K562 (cell line): ENCODE measurements at regions not wholly inside any gene's neighbourhood (a gene's known extent, or its start where the extent isn't known, plus 50 kb on each side); places are given as distances from the start of the nearest gene placed in this dataset.

Experiments used
- ATAC-seq: fragments of 200-7000 bp; cut with Tn5 transposase; 3 replicates; pipeline ENCODE4 v1.9.1; 2020; ENCODE audit warnings: moderate library complexity
- BruUV-seq: library from RNA; stranded (reverse); fragments of 400-500 nt; replicated peaks from 2 replicates; lab custom pipeline; 2021; lab: Mats Ljungman, UMichigan
- CTCF ChIA-PET: fragments of 300-600 bp; formaldehyde crosslinking; extraction: SDS; loops from one replicate; lab custom pipeline; 2021; ENCODE audit warnings: low intra/inter-chr PET ratio; lab: Yijun Ruan, JAX
- POLR2A ChIA-PET: fragments of 300-600, 350-650 bp; sonication (Branson Sonifier 250); formaldehyde crosslinking; extraction: SDS; loops from one replicate; lab custom pipeline; 2021; ENCODE audit warnings: antibody characterized with exemption, inconsistent platforms; lab: Yijun Ruan, JAX
- DNase-seq, 4 experiments: peaks; one replicate each; pipeline versions ENCODE4 v3.0.0 to v3.0.0-alpha.2; 2011 to 2018; ENCODE audit warnings: low spot score in 3 of 4, mixed read lengths in 3 of 4; ENCODE audit errors: extremely low read depth in 1 of 4
- FAIRE-seq: peaks from 2 replicates; lab custom pipeline; 2011; peaks lifted over from hg19 to GRCh38; lab: Jason Lieb, UNC
- H2AFZ ChIP-seq: 2 replicates; pipeline ENCODE4 v1.6.0; 2011; ENCODE audit warnings: low read depth, low read length, control low read depth, inconsistent platforms
- H3K27ac ChIP-seq: fragments of 200-600 bp; 3 replicates; pipeline ENCODE4 v1.8.0; 2011; ENCODE audit warnings: low read depth, mild to moderate bottlenecking, control low read depth, inconsistent platforms, low read length, moderate library complexity, mixed read lengths; ENCODE audit errors: extremely low read depth
- H3K27me3 ChIP-seq, 2 experiments: fragments of 300-600 bp in 1 of 2; 2 replicates in 1 of 2; 3 replicates in 1 of 2; pipeline versions ENCODE4 v1.6.0 to v1.8.0; 2011; ENCODE audit warnings: inconsistent platforms in 2 of 2, low read length in 2 of 2, mild to moderate bottlenecking in 1 of 2, mixed read lengths in 1 of 2, moderate library complexity in 1 of 2; ENCODE audit not compliant: control insufficient read depth in 2 of 2, insufficient read depth in 2 of 2
- H3K36me3 ChIP-seq: fragments of 300-600 bp; 3 replicates; pipeline ENCODE4 v1.8.0; 2011; ENCODE audit warnings: mild to moderate bottlenecking, low read length, inconsistent platforms; ENCODE audit not compliant: control insufficient read depth, insufficient read depth
- H3K4me1 ChIP-seq, 2 experiments: fragments of 200-600 bp in 1 of 2; replicated peaks in 1 of 2; 2 replicates in 1 of 2; 3 replicates in 1 of 2; pipeline versions ENCODE4 v1.5.1 to v1.8.0; 2011; ENCODE audit warnings: inconsistent platforms in 2 of 2, low read length in 2 of 2, mild to moderate bottlenecking in 1 of 2, mixed read lengths in 1 of 2, moderate library complexity in 1 of 2; ENCODE audit not compliant: control insufficient read depth in 2 of 2, insufficient read depth in 2 of 2
- H3K4me2 ChIP-seq: 2 replicates; pipeline ENCODE4 v1.6.1; 2011; ENCODE audit warnings: low read length, control low read depth, inconsistent platforms, mixed read lengths; ENCODE audit not compliant: insufficient read depth
- H3K4me3 ChIP-seq: fragments of 200-600 bp; sonication (generic), shearing (Covaris generic); 2 replicates; pipeline ENCODE4 v1.5.1; 2016; ENCODE audit warnings: control low read depth, inconsistent platforms
- H3K79me2 ChIP-seq: fragments of 200-600 bp; 3 replicates; pipeline ENCODE4 v1.8.0; 2011; ENCODE audit warnings: low read length, inconsistent platforms; ENCODE audit not compliant: control insufficient read depth, insufficient read depth
- H3K9ac ChIP-seq, 2 experiments: 2 replicates each; pipeline versions ENCODE4 v1.6.0 to v1.6.1; 2011; ENCODE audit warnings: low read depth in 2 of 2, low read length in 2 of 2, control low read depth in 1 of 2, inconsistent platforms in 1 of 2, mild to moderate bottlenecking in 1 of 2, mixed read lengths in 1 of 2; ENCODE audit not compliant: insufficient read depth in 1 of 2
- H3K9me1 ChIP-seq: one replicate; pipeline ENCODE4 v1.6.0; 2011; ENCODE audit warnings: inconsistent platforms, mild to moderate bottlenecking, low read length, moderate library complexity; ENCODE audit not compliant: control insufficient read depth, insufficient read depth
- H3K9me3 ChIP-seq: replicated peaks from 2 replicates; pipeline ENCODE4 v1.5.1; 2011; ENCODE audit warnings: low read depth, low read length, inconsistent platforms; ENCODE audit not compliant: control insufficient read depth, insufficient read depth
- H4K20me1 ChIP-seq: replicated peaks from 2 replicates; pipeline ENCODE4 v1.6.1; 2011; ENCODE audit warnings: low read length, inconsistent platforms, mixed read lengths; ENCODE audit not compliant: control insufficient read depth, insufficient read depth
- CCNT2 ChIP-seq: IDR thresholded peaks from 2 replicates; pipeline ENCODE4 v1.6.1; 2011; ENCODE audit warnings: borderline replicate concordance, low read depth, mild to moderate bottlenecking, moderate library complexity, mixed read lengths, low read length; ENCODE audit not compliant: insufficient read length; ENCODE audit errors: extremely low read depth
- ELF1 ChIP-seq: fragments of 200-800 bp; sonication (Bioruptor generic); IDR thresholded peaks from 2 replicates; pipeline ENCODE4 v1.6.1; 2016; ENCODE audit warnings: missing genetic modification characterization, missing compliant biosample characterization
- EP400 ChIP-seq: fragments of 450-650 bp; IDR thresholded peaks from 2 replicates; pipeline ENCODE4 v1.6.1; 2017; ENCODE audit warnings: antibody characterized with exemption, mild to moderate bottlenecking, moderate library complexity
- ETV6 ChIP-seq, 3 experiments: fragments of 150-350 bp in 1 of 3; sonication (generic) in 1 of 3; formaldehyde crosslinking in 1 of 3; IDR thresholded peaks; 2 replicates each; pipeline versions ENCODE4 v1.6.1 to v1.8.0; 2014 to 2022; ENCODE audit warnings: borderline replicate concordance in 2 of 3, low read depth in 2 of 3, antibody characterized with exemption in 1 of 3, low read length in 1 of 3, mild to moderate bottlenecking in 1 of 3, missing genetic modification reagents in 1 of 3
- GATA2 ChIP-seq: sonication (generic); formaldehyde crosslinking; IDR thresholded peaks from 2 replicates; pipeline ENCODE4 v1.4.0; 2020; ENCODE audit warnings: mild to moderate bottlenecking, missing genetic modification reagents
- GTF2F1 ChIP-seq: IDR thresholded peaks from 2 replicates; pipeline ENCODE4 v1.6.1; 2011; ENCODE audit warnings: low read depth, low read length, improper control_type of control experiment
- HDAC6 ChIP-seq: IDR thresholded peaks from 2 replicates; pipeline ENCODE4 v1.6.1; 2012; ENCODE audit warnings: low read depth, mild to moderate bottlenecking, control low read depth, inconsistent platforms, low read length, moderate library complexity
- NR2F6 ChIP-seq: fragments of 450-650 bp; formaldehyde crosslinking; IDR thresholded peaks from 2 replicates; pipeline ENCODE4 v1.4.0; 2020; ENCODE audit warnings: mild to moderate bottlenecking
- OTX1 ChIP-seq: fragments of 450-650 bp; formaldehyde crosslinking; IDR thresholded peaks from 2 replicates; pipeline ENCODE4 v1.4.0; 2022; ENCODE audit warnings: mild to moderate bottlenecking
- PCBP2 ChIP-seq: fragments of 200-400 bp; formaldehyde crosslinking; IDR thresholded peaks from 2 replicates; pipeline ENCODE4 v1.6.1; 2018; ENCODE audit warnings: low read length, low read depth, mild to moderate bottlenecking, moderate library complexity; ENCODE audit not compliant: poor library complexity, severe bottlenecking
- RHOXF2B ChIP-seq: fragments of 250-450 bp; sonication (Bioruptor Pico); conservative IDR thresholded peaks from 2 replicates; pipeline ENCODE4 v1.5.1; 2021
- ZNF140 ChIP-seq: fragments of 250-450 bp; sonication (Bioruptor Pico); IDR thresholded peaks from 2 replicates; pipeline ENCODE4 v1.8.0; 2021; ENCODE audit warnings: moderate library complexity, mild to moderate bottlenecking, inconsistent platforms
- ZNF239 ChIP-seq: fragments of 250-450 bp; sonication (Bioruptor Pico); IDR thresholded peaks from 2 replicates; pipeline ENCODE4 v1.4.0; 2020; ENCODE audit warnings: mild to moderate bottlenecking
- ZNF444 ChIP-seq: fragments of 250-450 bp; sonication (Bioruptor Pico); IDR thresholded peaks from 2 replicates; pipeline ENCODE4 v1.4.0; 2020; ENCODE audit warnings: mild to moderate bottlenecking, moderate library complexity
- ZNF79 ChIP-seq: fragments of 250-450 bp; sonication (Bioruptor Pico); IDR thresholded peaks from 2 replicates; pipeline ENCODE4 v1.4.0; 2020; ENCODE audit warnings: low read depth, mild to moderate bottlenecking, moderate library complexity
- WGBS: fragments of 100-300 bp; shearing (Covaris generic); methylation state at CpG from one replicate; pipeline ENCODE4 v1.1.6; 2016; ENCODE audit warnings: low coverage, mixed read lengths; ENCODE audit not compliant: insufficient coverage; ENCODE audit errors: missing lambda C conversion rate; 5-methylcytosine and 5-hydroxymethylcytosine counted together
- in situ Hi-C: fragments of 300-500 bp; cut with MboI; formaldehyde crosslinking; loops from 4 replicates; pipeline ENCODE4 v1.15.0; 2018; ENCODE audit warnings: inconsistent platforms, mixed read lengths
- intact Hi-C: fragments of 100-400 bp; cut with micrococcal nuclease; formaldehyde crosslinking; loops from 2 replicates; pipeline ENCODE4 v1.14.2; 2022
- TF ChIP-seq, protein P1 (sequence below): sonication (generic); formaldehyde crosslinking; IDR thresholded peaks from 2 replicates; pipeline ENCODE4 v1.8.1; 2022; ENCODE audit warnings: missing genetic modification reagents

DNA sequence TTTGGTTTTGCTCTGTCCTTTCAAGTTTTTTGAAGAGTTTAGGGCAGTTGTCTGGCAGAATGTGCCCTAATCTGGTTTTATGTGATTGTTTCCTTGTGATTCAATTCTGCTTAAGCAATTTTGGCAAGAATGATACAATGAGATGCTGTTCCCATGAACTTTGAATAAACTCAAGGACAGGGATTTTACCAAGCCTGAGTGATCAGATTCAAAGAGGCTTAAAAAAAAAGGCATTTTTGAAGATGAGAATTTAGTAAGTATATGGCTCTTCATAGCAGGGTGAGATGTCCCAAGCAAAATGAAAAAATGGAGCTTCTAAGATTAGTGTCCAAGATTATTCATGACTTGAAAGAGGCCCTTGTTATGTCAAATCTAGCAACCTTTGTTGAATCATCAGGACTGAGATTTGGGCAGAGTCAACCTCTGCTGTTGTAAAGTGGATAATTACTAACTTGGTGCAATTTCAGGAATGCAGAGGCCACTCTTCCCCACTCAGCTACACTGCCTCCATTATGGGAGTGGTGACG lies 180.6 kb upstream of the NUDT4 start:
- intact Hi-C loops: no loop called here
- ChIA-PET POLR2A (interaction anchor here (1.1 kb wide), 1 partner anchor 16 kb away, joined by 4 read pairs; no protein-coding TSS in a partner anchor), CTCF (no interaction called here)
- FAIRE-seq: no peak
- in situ Hi-C loops: no loop called here
- Histone ChIP-seq H3K4me1 (peaks cover 0 to 13% of the 10 kb centered on the region in 2 experiments; a peak in 3 of 5 replicates), H2AFZ (no peak overlapping the region), H3K9me1 (no peaks in the 10 kb centered on the region), H4K20me1 (no peaks in the 10 kb centered on the region), H3K9ac (no peak overlapping the region), H3K27ac (no peak overlapping the region), H3K4me2 (no peak overlapping the region), H3K9me3 (peaks cover 5% of the 10 kb centered on the region), H3K4me3 (no peak overlapping the region), H3K79me2 (no peaks in the 10 kb centered on the region), H3K27me3 (peaks cover 0 to 4% of the 10 kb centered on the region in 2 experiments; a peak in 1 of 5 replicates), H3K36me3 (no peaks in the 10 kb centered on the region)
- no peak for ATAC-seq
- 10% methylated on average over 1 of the region's 1 CpG for WGBS
- no peak for DNase-seq
- no TSS peak for BruUV-seq
- TF ChIP-seq HDAC6: no peak
- no peak for TF ChIP-seq ZNF79 (CRISPR knock-in tag)
- TF ChIP-seq GTF2F1: no peak
- no peak for TF ChIP-seq NR2F6 (CRISPR knock-in tag)
- TF ChIP-seq ZNF140 (CRISPR knock-in tag): no peak
- TF ChIP-seq ZNF444 (CRISPR knock-in tag): no peak
- no peak for TF ChIP-seq CCNT2
- TF ChIP-seq EP400: no peak
- no peak for TF ChIP-seq RHOXF2B (CRISPR knock-in tag)
- TF ChIP-seq ELF1 (tag): no peak
- no peak for TF ChIP-seq PCBP2
- no peak for TF ChIP-seq ZNF239 (CRISPR knock-in tag)
- TF ChIP-seq ETV6 (IDR thresholded peaks at IDR 0.05; ENCODE audit: borderline replicate concordance in 1 of 2, low read depth in 2 of 2, low read length in 1 of 2): no peak
- TF ChIP-seq ETV6 (CRISPR knock-in tag; IDR thresholded peaks at IDR 0.05; ENCODE audit: borderline replicate concordance): no peak
- no peak for TF ChIP-seq GATA2 (CRISPR knock-in tag)
- TF ChIP-seq, protein P1, sequence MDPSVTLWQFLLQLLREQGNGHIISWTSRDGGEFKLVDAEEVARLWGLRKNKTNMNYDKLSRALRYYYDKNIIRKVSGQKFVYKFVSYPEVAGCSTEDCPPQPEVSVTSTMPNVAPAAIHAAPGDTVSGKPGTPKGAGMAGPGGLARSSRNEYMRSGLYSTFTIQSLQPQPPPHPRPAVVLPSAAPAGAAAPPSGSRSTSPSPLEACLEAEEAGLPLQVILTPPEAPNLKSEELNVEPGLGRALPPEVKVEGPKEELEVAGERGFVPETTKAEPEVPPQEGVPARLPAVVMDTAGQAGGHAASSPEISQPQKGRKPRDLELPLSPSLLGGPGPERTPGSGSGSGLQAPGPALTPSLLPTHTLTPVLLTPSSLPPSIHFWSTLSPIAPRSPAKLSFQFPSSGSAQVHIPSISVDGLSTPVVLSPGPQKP (CRISPR knock-in tag): no peak
- TF ChIP-seq OTX1 (CRISPR knock-in tag): no peak
